Hematopoietic multipotent progenitor cell treated with erythropoietin and hydrocortisone succinate and interleukin-3 and kit ligand, for 15 days (in vitro differentiated cells): ENCODE measurements at regions not wholly inside any gene's neighbourhood (a gene's known extent, or its start where the extent isn't known, plus 50 kb on each side); places are given as distances from the start of the nearest gene placed in this dataset.

Experiments
- DNase-seq: peaks from one replicate; pipeline ENCODE4 v3.0.0-alpha.2; 2015; ENCODE audit warnings: low spot score

GRCh38 chr13:74043237-74043636 lies 91.0 kb downstream of the KLF12 start:
- no peak for DNase-seq

GRCh38 chr13:74040200-74040599 lies 94.0 kb downstream of the KLF12 start:
- no peak for DNase-seq

GRCh38 chr13:74039667-74040066 lies 94.5 kb downstream of the KLF12 start:
- no peak for DNase-seq

DNA sequence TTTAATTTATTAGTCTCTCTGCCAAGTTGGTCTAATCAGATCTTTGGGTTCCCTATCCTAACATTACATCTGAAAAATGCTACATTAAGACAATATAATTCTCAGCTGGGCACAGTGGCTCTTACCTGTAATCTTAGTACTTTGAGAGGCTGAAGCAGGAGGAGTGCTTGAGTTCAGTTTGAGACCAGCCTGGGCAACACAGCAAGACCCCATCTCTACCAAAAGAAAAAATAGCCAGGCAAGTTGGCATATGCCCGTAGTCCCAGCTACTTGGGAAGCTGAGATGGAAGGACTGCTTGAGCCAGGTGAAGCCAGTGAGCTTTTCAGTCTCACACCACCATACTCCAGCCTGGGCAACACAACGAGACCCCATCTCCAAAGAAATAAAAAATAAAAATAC lies 95.0 kb downstream of the KLF12 start:
- no peak for DNase-seq

DNA sequence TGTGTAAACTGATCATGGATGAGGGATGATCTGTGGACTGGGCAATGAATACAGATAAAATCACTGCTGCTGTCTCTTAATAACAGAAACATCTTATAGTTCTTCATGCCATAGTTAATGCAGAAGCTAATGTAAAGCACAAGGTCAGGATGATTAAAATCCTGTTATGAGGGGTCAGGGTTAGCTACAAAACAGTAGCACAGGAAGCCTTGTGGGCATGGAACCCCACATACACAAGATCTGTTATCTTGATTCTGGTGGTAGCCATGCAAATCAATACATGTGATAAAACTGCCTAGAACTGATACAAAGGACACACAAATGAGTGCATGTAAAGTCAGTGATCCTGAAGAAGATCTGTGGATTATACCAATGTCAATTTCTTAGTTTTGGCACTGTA lies 96.4 kb downstream of the KLF12 start:
- no peak for DNase-seq

- no peak for DNase-seq
Observed at GRCh38 chr13:74036373-74036772, 97.8 kb downstream of the KLF12 start.

- no peak for DNase-seq
Observed at GRCh38 chr13:74035896-74036295, 98.3 kb downstream of the KLF12 start.

GRCh38 chr13:74032325-74032724 lies 101.9 kb downstream of the KLF12 start:
- no peak for DNase-seq

DNA sequence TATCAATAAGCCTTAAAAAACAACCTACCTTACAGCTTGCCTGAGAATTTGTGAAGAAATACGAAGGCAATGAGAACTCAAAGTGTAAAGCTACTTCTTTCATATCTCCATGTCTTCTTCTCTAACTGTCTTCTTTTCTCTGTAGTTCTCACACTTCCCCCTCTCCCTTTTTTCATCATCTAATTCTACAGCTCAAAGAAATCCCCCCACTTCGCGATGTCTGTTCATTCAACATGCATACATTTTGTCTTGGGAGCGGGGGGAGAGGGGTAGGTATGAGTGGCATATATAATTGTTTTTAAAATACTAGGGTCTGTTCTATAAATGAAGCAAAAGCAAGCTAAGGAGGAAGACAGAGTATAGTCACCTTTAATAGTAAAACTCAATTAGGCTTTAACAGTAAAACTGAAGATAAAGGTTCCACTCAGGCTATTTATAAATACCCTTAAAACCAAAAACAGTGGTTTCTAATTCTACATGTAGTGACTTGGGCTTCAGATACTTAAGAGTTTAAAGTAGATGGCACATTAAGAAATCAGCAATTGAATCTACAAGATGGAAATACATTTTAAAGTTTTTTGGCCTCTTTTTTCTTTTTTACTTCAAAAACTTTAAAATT lies 106.9 kb downstream of the KLF12 start:
- DNase-seq = no peak

DNA sequence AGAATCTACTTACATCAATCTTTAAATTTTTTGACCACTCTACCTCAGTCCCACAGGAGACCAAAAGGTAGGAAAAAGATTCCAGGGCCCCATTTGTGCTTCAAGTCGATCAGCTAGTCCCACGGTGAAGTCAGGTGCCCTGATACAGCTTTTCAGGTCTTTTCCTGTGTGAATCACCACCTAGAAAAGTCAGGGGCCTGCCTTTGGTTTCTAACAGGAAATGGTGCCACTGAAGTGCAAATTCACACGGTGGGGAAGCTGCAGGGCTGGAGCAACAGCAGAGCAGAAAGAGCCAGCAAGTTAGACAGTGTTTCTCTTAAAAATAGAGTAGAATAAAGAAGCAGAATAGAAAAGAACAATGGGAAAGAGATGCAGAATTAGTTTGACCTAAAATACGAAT lies 107.5 kb downstream of the KLF12 start:
- no peak for DNase-seq

GRCh38 chr13:74025369-74025768 lies 108.8 kb downstream of the KLF12 start:
- DNase-seq = no peak

GRCh38 chr13:74024856-74025255 lies 109.3 kb downstream of the KLF12 start:
- DNase-seq = no peak

DNA sequence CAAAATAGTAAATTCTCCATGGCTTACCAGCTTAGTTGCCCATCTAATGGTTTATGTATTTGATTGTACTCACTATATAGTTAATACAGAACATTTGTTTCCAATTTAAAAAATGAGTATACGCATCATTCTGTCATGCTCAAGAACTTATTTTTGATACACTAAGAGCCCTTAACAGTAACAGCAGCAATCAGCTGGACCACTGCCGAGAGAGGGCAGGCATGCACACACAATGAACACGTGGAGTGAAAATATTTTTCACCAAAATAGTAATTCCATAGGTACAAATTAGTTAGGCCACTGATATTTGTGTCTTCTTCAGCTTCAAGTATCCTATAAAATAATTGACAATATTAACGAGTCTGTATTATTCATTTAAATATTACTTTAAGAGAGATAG lies 109.9 kb downstream of the KLF12 start:
- DNase-seq = no peak

DNA sequence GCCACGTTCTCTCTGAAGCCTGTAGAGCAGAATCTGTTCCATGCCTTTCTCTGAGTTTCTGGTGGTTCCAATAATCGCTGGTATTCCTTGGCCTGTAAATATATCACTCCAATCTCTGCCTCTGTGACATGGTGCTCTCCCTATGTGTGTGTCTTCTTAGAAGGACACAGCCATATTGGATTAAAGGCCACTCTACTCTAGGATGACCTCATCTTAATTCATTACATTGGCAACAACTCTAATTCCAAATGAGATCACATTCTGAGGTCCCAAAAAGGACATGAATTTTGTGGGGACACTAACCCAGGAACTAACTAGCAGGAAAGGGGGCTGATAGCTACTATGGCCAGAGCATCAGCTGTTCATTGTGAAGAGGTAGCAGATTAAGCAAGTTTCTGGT lies 110.7 kb downstream of the KLF12 start:
- DNase-seq = no peak

DNA sequence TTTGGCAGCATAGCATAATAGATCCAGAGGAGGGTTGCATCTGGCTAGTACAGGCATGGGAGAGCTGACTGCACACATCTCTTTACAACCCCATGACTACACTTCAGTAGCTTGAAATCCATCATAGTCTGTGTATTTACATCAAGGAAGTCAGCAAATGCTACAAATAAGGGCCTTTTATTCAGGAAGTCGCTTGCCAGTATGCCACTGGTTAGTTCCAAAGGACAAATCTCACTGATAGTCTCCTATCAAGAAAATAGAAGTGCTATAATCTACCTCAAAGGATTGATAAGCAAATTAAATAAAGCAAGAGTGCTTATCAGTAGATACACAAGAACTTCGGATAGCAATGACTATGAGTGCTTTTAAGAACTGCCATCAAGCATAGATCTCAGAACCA lies 112.7 kb downstream of the KLF12 start:
- no peak for DNase-seq

DNA sequence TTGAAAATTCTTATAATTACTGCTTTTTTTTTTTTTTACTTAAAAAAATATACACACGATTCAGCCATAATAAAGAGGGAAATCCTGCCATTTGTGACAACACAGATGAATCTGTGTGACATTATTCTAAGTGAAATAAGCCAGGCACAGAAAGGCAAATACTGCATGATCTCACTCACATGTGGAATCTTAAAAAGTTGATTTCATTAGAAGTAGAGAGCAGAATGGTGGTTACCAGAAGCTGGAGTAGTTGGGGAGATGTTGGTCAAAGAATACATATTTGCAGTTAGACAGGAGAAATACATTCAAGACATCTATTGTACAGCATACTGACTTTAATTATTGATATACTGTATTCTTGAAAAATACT lies 116.2 kb downstream of the KLF12 start:
- no peak for DNase-seq

GRCh38 chr13:74017301-74018061 lies 116.7 kb downstream of the KLF12 start:
- DNase-seq = no peak

- DNase-seq = no peak
Observed at GRCh38 chr13:74015137-74015536, 119.1 kb downstream of the KLF12 start.

DNA sequence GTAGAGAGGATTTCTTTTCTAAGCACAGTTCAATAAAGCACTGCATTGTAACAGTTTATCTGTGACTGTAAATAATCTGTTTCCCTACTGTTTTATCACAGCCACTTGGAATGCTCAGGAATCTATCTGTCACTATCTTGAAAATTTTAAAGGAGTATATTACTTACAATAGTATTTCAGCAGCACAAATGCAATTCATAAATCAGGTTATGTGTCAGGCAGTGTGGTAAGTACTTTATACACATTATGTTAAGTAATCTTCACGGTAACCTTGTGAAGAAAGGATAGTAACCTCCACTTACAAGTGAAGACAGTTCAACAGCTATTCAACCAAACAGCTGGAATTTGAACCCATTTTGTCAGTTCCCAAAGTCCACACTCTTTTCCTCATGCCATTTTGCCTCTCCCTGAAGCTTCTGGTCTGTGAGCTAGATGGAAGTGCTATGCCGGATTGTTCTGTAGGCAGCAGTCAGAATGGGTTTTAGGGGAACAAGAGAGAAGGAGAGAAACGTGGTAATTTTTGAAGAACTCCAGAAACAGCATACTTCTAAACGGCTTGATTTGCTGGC lies 125.0 kb downstream of the KLF12 start:
- no peak for DNase-seq

DNA sequence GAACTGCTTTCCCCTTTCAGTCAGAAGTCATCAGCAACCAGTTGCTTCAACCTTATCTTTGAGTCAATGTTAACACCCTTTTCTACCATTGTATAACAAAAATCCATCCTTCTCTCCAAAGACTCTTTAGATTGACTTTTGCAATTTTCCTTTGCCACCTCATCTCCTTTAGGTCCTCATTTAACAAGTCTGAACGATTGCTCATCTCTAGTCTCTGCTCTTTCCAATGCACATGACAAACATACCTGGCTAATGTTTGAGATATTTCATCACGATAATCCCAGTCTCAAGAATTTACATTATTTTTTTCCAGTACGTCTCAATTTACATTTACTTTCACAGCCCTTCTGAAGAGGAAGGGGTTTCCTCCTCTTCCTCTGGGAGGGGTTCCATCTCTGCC lies 127.5 kb downstream of the KLF12 start:
- DNase-seq = no peak

DNA sequence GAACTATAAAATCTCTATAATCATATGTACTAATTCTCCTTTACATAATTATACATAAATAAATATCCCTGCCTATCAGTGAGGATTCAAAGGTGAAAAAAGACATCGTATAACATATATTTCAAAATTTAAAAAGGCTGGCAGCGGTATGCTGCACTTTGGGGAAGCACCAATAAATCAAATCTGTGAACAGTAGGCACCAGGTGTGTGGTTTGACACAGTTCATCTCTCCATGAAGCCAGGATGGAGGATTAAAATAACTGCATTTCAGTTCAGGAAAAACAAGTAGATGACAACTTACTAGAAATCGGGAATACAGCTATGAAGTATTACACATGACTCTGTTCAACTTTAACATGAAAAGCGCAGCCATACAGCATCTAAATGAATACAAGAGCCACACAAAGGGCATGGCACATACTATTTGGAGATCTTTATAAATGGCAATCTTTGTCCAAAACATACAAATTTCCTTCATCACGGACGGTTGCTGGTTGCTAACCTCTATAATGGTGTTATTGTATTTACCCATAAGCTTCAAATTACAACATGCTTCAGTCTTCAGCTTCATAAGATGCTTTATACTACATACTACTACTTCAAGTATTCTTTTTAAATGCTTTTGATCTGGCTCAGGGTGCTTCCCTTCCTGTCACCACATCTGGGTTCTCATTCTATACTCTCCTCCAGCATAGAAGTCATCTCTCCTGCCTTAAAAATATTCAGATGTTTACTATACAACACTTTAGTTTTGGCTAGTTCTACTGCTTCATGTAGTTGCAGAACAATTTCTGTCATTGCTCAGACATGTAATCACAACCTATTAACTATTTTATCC lies 128.7 kb downstream of the KLF12 start:
- DNase-seq = no peak

- DNase-seq = no peak
Observed at GRCh38 chr13:74004109-74004508, 130.1 kb downstream of the KLF12 start.

- no peak for DNase-seq
Observed at GRCh38 chr13:74003374-74003773, 130.8 kb downstream of the KLF12 start.
